NCI-H69 (cell line): ENCODE measurements at regions not wholly inside any gene's neighbourhood (a gene's known extent, or its start where the extent isn't known, plus 50 kb on each side); places are given as distances from the start of the nearest gene placed in this dataset.
"Not testable (repeated sequence)": the region's sequence is repeated elsewhere in the genome, so short reads cannot be mapped to it uniquely, and the experiment has no call there.

ENCODE experiments used
- DNase-seq: peaks from one replicate; lab custom pipeline; 2025; lab: John Stamatoyannopoulos, UW

- no peak for DNase-seq
Measured at GRCh38 chr3:3334491-3334890, 155.0 kb upstream of the CRBN start.

GRCh38 chr3:3333571-3333970 is 154.1 kb upstream of the CRBN start:
- no peak for DNase-seq

GRCh38 chr3:3316521-3316920 is 137.0 kb upstream of the CRBN start:
- no peak for DNase-seq

GRCh38 chr3:3315846-3316245 is 136.4 kb upstream of the CRBN start:
- no peak for DNase-seq

- no peak for DNase-seq
Measured at GRCh38 chr3:3309887-3310286, 130.4 kb upstream of the CRBN start.

- no peak for DNase-seq
Measured at GRCh38 chr3:3308809-3309208, 129.3 kb upstream of the CRBN start.

- no peak for DNase-seq
Measured at GRCh38 chr3:3307491-3307890, 128.0 kb upstream of the CRBN start.

- DNase-seq: no peak
Measured at GRCh38 chr3:3305841-3306240, 126.3 kb upstream of the CRBN start.

GRCh38 chr3:3305084-3305483 is 125.6 kb upstream of the CRBN start:
- no peak for DNase-seq

GRCh38 chr3:3303636-3304035 is 124.1 kb upstream of the CRBN start:
- DNase-seq: no peak

- no peak for DNase-seq
Measured at GRCh38 chr3:3302964-3303363, 123.5 kb upstream of the CRBN start.

- no peak for DNase-seq
Measured at GRCh38 chr3:3301476-3301875, 122.0 kb upstream of the CRBN start.

GRCh38 chr3:3296979-3297381 is 117.5 kb upstream of the CRBN start:
- no peak for DNase-seq

- DNase-seq: no peak
Measured at GRCh38 chr3:3295586-3295985, 116.1 kb upstream of the CRBN start.

GRCh38 chr3:3291756-3292283 is 112.3 kb upstream of the CRBN start:
- DNase-seq: not testable (repeated sequence)

GRCh38 chr3:3288255-3288654 is 108.8 kb upstream of the CRBN start:
- DNase-seq: no peak

GRCh38 chr3:3286014-3286413 is 106.5 kb upstream of the CRBN start:
- no peak for DNase-seq

GRCh38 chr3:3281024-3281423 is 101.5 kb upstream of the CRBN start:
- DNase-seq: no peak

- DNase-seq: no peak
Measured at GRCh38 chr3:3280396-3280795, 100.9 kb upstream of the CRBN start.

GRCh38 chr3:3278073-3278472 is 98.6 kb upstream of the CRBN start:
- no peak for DNase-seq

GRCh38 chr3:3276630-3277029 is 97.1 kb upstream of the CRBN start:
- no peak for DNase-seq

GRCh38 chr3:3264796-3265195 is 85.3 kb upstream of the CRBN start:
- DNase-seq: no peak

- no peak for DNase-seq
Measured at GRCh38 chr3:3260870-3261269, 81.4 kb upstream of the CRBN start.

- DNase-seq: no peak
Measured at GRCh38 chr3:3259181-3259580, 79.7 kb upstream of the CRBN start.

GRCh38 chr3:3258281-3258680 is 78.8 kb upstream of the CRBN start:
- DNase-seq: no peak
